ENCODE measurements at regions not wholly inside any gene's neighbourhood (a gene's known extent, or its start where the extent isn't known, plus 50 kb on each side); places are given as distances from the start of the nearest gene placed in this dataset.

GRCh38 chr6:55993418-55993817, 118.0 kb upstream of the BMP5 start:
- TF ChIP-seq, protein P1, sequence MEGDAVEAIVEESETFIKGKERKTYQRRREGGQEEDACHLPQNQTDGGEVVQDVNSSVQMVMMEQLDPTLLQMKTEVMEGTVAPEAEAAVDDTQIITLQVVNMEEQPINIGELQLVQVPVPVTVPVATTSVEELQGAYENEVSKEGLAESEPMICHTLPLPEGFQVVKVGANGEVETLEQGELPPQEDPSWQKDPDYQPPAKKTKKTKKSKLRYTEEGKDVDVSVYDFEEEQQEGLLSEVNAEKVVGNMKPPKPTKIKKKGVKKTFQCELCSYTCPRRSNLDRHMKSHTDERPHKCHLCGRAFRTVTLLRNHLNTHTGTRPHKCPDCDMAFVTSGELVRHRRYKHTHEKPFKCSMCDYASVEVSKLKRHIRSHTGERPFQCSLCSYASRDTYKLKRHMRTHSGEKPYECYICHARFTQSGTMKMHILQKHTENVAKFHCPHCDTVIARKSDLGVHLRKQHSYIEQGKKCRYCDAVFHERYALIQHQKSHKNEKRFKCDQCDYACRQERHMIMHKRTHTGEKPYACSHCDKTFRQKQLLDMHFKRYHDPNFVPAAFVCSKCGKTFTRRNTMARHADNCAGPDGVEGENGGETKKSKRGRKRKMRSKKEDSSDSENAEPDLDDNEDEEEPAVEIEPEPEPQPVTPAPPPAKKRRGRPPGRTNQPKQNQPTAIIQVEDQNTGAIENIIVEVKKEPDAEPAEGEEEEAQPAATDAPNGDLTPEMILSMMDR (IDR thresholded peaks at IDR 0.05; ENCODE audit: low read length): no peak
- TF ChIP-seq EZH2 (IDR thresholded peaks at IDR 0.05; ENCODE audit: borderline replicate concordance, low read length): no peak
